ENCODE measurements at regions not wholly inside any gene's neighbourhood (a gene's known extent, or its start where the extent isn't known, plus 50 kb on each side); places are given as distances from the start of the nearest gene placed in this dataset.

DNA sequence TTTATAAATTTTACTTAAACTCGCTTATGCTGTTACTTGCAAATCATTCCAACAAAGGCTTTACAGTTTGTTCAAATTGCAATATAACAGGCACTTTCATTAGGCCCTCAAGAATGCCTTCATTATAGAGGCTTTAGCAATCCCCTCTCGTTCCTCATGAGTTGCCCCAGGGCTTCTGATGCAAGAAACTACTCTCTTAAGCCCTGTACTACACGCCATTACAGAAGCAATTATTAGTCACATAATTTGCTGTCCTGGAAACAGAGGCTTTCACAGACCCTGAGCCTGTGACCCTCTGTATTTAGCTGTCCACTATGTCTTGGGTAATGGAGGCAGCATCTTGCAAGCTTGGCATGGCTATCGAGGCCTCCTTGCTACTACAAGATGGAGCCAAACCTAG, 965.9 kb upstream of the DIAPH2 start:
- intact Hi-C loops (cut with DNase I; ENCODE audit: low total_unique reads): no loop called here
- Histone ChIP-seq H3K27ac (no peak overlapping the region), H3K4me3 (no peak overlapping the region), H3K4me1 (no peaks in the 10 kb centered on the region), H3K27me3 (no peaks in the 10 kb centered on the region), H3K36me3 (no peaks in the 10 kb centered on the region), H3K9me3 (no peaks in the 10 kb centered on the region)
- in situ Hi-C loops (cut with MboI; ENCODE audit: low sequenced_read_pairs in 4 of 4): no loop called here
- ATAC-seq (no peak), DNase-seq (no peak)
- TF ChIP-seq, protein P1, sequence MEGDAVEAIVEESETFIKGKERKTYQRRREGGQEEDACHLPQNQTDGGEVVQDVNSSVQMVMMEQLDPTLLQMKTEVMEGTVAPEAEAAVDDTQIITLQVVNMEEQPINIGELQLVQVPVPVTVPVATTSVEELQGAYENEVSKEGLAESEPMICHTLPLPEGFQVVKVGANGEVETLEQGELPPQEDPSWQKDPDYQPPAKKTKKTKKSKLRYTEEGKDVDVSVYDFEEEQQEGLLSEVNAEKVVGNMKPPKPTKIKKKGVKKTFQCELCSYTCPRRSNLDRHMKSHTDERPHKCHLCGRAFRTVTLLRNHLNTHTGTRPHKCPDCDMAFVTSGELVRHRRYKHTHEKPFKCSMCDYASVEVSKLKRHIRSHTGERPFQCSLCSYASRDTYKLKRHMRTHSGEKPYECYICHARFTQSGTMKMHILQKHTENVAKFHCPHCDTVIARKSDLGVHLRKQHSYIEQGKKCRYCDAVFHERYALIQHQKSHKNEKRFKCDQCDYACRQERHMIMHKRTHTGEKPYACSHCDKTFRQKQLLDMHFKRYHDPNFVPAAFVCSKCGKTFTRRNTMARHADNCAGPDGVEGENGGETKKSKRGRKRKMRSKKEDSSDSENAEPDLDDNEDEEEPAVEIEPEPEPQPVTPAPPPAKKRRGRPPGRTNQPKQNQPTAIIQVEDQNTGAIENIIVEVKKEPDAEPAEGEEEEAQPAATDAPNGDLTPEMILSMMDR (IDR thresholded peaks at IDR 0.05 in 4 of 5, conservative IDR thresholded peaks at IDR 0.05 in 1 of 5): no peak
- no peak for TF ChIP-seq POLR2A (IDR thresholded peaks at IDR 0.05)

DNA sequence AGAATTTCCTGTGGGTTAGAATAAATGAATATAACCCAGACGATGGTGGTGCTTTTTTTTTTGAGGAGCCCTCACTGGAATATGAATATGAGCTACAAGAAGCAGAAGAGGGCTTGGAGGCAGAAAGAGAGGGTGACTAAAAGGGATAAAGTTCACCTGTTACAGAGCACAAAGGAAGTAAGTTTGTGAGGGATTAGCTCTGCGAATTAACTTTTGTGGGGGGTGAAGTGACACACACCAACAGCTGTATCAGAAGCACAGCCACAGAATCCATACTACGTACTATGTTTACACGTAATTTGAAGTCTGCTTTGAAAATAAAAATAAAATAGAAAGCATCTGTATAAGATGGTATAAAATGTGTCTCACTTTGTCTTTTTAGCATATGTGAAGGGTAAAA, 963.6 kb upstream of the DIAPH2 start:
- DNase-seq (no peak), ATAC-seq (no peak)
- Histone ChIP-seq H3K36me3 (no peaks in the 10 kb centered on the region), H3K4me3 (no peak overlapping the region), H3K27ac (no peak overlapping the region), H3K27me3 (peaks cover 0 to 4% (median 0%) of the 10 kb centered on the region in 3 donors), H3K4me1 (no peaks in the 10 kb centered on the region), H3K9me3 (no peaks in the 10 kb centered on the region)
- in situ Hi-C loops (cut with MboI; ENCODE audit: low sequenced_read_pairs in 4 of 4) (no loop called here), intact Hi-C loops (cut with DNase I; ENCODE audit: low total_unique reads) (no loop called here)
- TF ChIP-seq, protein P1 (IDR thresholded peaks at IDR 0.05 in 4 of 5, conservative IDR thresholded peaks at IDR 0.05 in 1 of 5): no peak
- no peak for TF ChIP-seq POLR2A (IDR thresholded peaks at IDR 0.05)

DNA sequence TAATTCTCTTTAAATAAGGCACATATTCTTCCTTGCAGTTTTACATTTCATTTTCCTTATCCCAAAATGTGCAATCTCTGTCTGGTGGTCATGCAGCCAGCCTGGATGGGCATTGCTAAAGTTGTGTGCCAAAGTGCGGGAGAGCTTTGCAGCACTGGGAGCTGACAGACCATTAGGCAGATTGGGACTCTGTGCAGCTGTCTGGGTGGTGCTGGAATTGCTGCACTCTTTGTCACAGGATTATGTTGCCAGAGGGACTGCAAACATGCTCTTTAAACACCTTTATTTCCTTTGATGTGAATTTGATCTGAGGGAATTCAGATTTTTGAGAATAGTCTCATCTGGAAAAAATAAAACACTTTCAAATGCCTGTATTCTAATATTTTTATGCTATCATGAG, 956.2 kb upstream of the DIAPH2 start:
- ATAC-seq (no peak), DNase-seq (no peak)
- peaks cover 0 to 4% (median 0%) of the 10 kb centered on the region in 3 donors for H3K27me3 ChIP-seq
- in situ Hi-C loops (cut with MboI; ENCODE audit: low sequenced_read_pairs in 4 of 4): no loop called here
- intact Hi-C loops (cut with DNase I; ENCODE audit: low total_unique reads): no loop called here
- H3K27ac ChIP-seq: no peak overlapping the region
- H3K4me1 ChIP-seq: no peaks in the 10 kb centered on the region
- TF ChIP-seq, protein P1 (IDR thresholded peaks at IDR 0.05 in 4 of 5, conservative IDR thresholded peaks at IDR 0.05 in 1 of 5): no peak
- no peak for TF ChIP-seq POLR2A (IDR thresholded peaks at IDR 0.05)
- no peaks in the 10 kb centered on the region for H3K36me3 ChIP-seq
- no peak overlapping the region for H3K4me3 ChIP-seq
- H3K9me3 ChIP-seq: no peaks in the 10 kb centered on the region

DNA sequence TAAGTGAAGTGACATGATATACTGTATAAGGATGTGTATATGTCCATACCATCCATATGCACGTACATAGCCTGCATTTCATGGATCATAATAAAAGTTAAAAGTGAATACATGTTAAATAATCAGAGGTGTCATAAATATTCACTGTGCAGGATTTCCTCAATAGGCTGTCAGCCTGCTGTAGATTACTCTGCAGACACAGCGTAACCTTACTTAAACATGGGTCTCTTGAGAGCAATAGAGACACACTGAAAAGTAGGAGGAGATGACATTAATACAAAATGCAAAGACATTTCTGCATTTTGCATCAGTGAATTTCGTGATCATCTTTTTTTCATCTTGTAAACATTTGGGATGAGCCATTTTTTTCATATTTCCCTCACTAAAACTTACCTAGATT, 955.2 kb upstream of the DIAPH2 start:
- in situ Hi-C loops (cut with MboI; ENCODE audit: low sequenced_read_pairs in 4 of 4) (no loop called here), intact Hi-C loops (cut with DNase I; ENCODE audit: low total_unique reads) (no loop called here)
- Histone ChIP-seq H3K27ac (no peak overlapping the region), H3K4me3 (no peak overlapping the region), H3K27me3 (peaks cover 0 to 2% (median 0%) of the 10 kb centered on the region in 3 donors), H3K9me3 (no peaks in the 10 kb centered on the region), H3K4me1 (no peaks in the 10 kb centered on the region), H3K36me3 (no peaks in the 10 kb centered on the region)
- no peak for ATAC-seq
- TF ChIP-seq, protein P1 (IDR thresholded peaks at IDR 0.05 in 4 of 5, conservative IDR thresholded peaks at IDR 0.05 in 1 of 5): no peak
- TF ChIP-seq POLR2A (IDR thresholded peaks at IDR 0.05): no peak
- no peak for DNase-seq

DNA sequence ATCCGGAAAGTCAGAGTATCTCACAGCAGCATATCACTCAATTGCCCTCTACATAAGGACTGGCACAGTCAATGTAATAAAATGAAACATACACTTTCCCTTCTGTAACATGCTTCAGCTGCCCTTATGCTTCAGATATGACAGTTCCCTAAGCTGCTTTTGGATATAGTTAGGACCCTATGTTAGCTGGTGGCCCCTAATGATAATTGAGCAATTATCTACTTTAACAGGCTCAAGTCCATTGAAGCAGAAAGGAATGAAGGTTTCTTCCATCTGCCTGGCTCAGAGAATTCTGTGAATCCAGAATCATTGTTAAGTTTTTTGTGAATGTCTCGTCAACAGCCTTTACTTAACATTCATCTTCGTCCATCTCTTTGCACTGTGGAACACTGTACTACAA, 951.2 kb upstream of the DIAPH2 start:
- no peak for TF ChIP-seq POLR2A (IDR thresholded peaks at IDR 0.05)
- TF ChIP-seq, protein P1 (IDR thresholded peaks at IDR 0.05 in 4 of 5, conservative IDR thresholded peaks at IDR 0.05 in 1 of 5): no peak
- Histone ChIP-seq H3K9me3 (no peaks in the 10 kb centered on the region), H3K27ac (no peak overlapping the region), H3K27me3 (peaks cover 0 to 3% (median 0%) of the 10 kb centered on the region in 3 donors), H3K4me3 (no peak overlapping the region), H3K36me3 (no peaks in the 10 kb centered on the region), H3K4me1 (no peaks in the 10 kb centered on the region)
- in situ Hi-C loops (cut with MboI; ENCODE audit: low sequenced_read_pairs in 4 of 4) (no loop called here), intact Hi-C loops (cut with DNase I; ENCODE audit: low total_unique reads) (no loop called here)
- DNase-seq: no peak
- ATAC-seq: no peak
